SK-N-SH treated with all-trans-retinoic acid at 6 μM for 48 hours (cell line): ENCODE measurements at regions not wholly inside any gene's neighbourhood (a gene's known extent, or its start where the extent isn't known, plus 50 kb on each side); places are given as distances from the start of the nearest gene placed in this dataset.

ENCODE experiments used
- ATAC-seq: fragments of 200-7000 bp; cut with Tn5 transposase; 3 replicates; pipeline ENCODE4 v1.9.1; 2020; ENCODE audit warnings: mild to moderate bottlenecking, moderate library complexity
- ARNTL ChIP-seq: fragments of 450-650 bp; formaldehyde crosslinking; IDR thresholded peaks from 2 replicates; pipeline ENCODE4 v1.5.0; 2020; ENCODE audit warnings: low read depth, mild to moderate bottlenecking, moderate library complexity, borderline replicate concordance
- BACH2 ChIP-seq: fragments of 250-450 bp; sonication (Bioruptor Pico); IDR thresholded peaks from 2 replicates; pipeline ENCODE4 v1.9.0; 2021; ENCODE audit warnings: mild to moderate bottlenecking, borderline replicate concordance
- CREB5 ChIP-seq: fragments of 250-450 bp; sonication (Bioruptor Pico); IDR thresholded peaks from 2 replicates; pipeline ENCODE4 v1.5.1; 2020; ENCODE audit warnings: low read depth, mild to moderate bottlenecking, moderate library complexity
- ESRRG ChIP-seq: fragments of 250-450 bp; sonication (Bioruptor Pico); IDR thresholded peaks from 2 replicates; pipeline ENCODE4 v1.6.1; 2021; ENCODE audit warnings: mild to moderate bottlenecking
- GLIS3 ChIP-seq: fragments of 250-450 bp; sonication (Bioruptor Pico); IDR thresholded peaks from 2 replicates; pipeline ENCODE4 v1.5.0; 2020; ENCODE audit warnings: mild to moderate bottlenecking, moderate library complexity
- ISL1 ChIP-seq: fragments of 250-450 bp; sonication (Bioruptor Pico); IDR thresholded peaks from 2 replicates; pipeline ENCODE4 v2.1.2; 2022; ENCODE audit warnings: mild to moderate bottlenecking, moderate library complexity
- OSR1 ChIP-seq: fragments of 250-450 bp; sonication (Bioruptor Pico); IDR thresholded peaks from 2 replicates; pipeline ENCODE4 v1.8.0; 2022; ENCODE audit warnings: moderate library complexity, mild to moderate bottlenecking, inconsistent platforms
- POU6F1 ChIP-seq: fragments of 250-450 bp; sonication (Bioruptor Pico); IDR thresholded peaks from 2 replicates; pipeline ENCODE4 v1.8.0; 2021; ENCODE audit warnings: low read depth, mild to moderate bottlenecking, moderate library complexity, borderline replicate concordance
- PPARA ChIP-seq: fragments of 250-450 bp; sonication (Bioruptor Pico); IDR thresholded peaks from 2 replicates; pipeline ENCODE4 v1.5.0; 2020; ENCODE audit warnings: mild to moderate bottlenecking, borderline replicate concordance
- RARB ChIP-seq: fragments of 250-450 bp; sonication (Bioruptor Pico); IDR thresholded peaks from 2 replicates; pipeline ENCODE4 v1.8.0; 2021; ENCODE audit warnings: mild to moderate bottlenecking, moderate library complexity
- TOX ChIP-seq: fragments of 250-450 bp; sonication (Bioruptor Pico); IDR thresholded peaks from 2 replicates; pipeline ENCODE4 v1.8.0; 2021; ENCODE audit warnings: mild to moderate bottlenecking, moderate library complexity, borderline replicate concordance
- TSHZ2 ChIP-seq: fragments of 250-450 bp; sonication (Bioruptor Pico); IDR thresholded peaks from 2 replicates; pipeline ENCODE4 v1.5.0; 2020; ENCODE audit warnings: mild to moderate bottlenecking, moderate library complexity
- ZFP3 ChIP-seq: fragments of 250-450 bp; sonication (Bioruptor Pico); IDR thresholded peaks from 2 replicates; pipeline ENCODE4 v1.5.0; 2020; ENCODE audit warnings: mild to moderate bottlenecking, moderate library complexity
- ZFP30 ChIP-seq: fragments of 450-650 bp; formaldehyde crosslinking; IDR thresholded peaks from 2 replicates; pipeline ENCODE4 v1.5.0; 2022; ENCODE audit warnings: mild to moderate bottlenecking, moderate library complexity
- ZNF565 ChIP-seq: fragments of 450-650 bp; formaldehyde crosslinking; conservative IDR thresholded peaks from 2 replicates; pipeline ENCODE4 v1.5.0; 2020; ENCODE audit warnings: low read depth, mild to moderate bottlenecking, moderate library complexity
- ZNF70 ChIP-seq: fragments of 450-650 bp; formaldehyde crosslinking; IDR thresholded peaks from 2 replicates; pipeline ENCODE4 v1.5.0; 2020; ENCODE audit warnings: mild to moderate bottlenecking, moderate library complexity
- TF ChIP-seq, protein P1 (sequence below): fragments of 250-450 bp; sonication (Bioruptor Pico); IDR thresholded peaks from 2 replicates; pipeline ENCODE4 v1.8.0; 2020; ENCODE audit warnings: mild to moderate bottlenecking, moderate library complexity, borderline replicate concordance

DNA sequence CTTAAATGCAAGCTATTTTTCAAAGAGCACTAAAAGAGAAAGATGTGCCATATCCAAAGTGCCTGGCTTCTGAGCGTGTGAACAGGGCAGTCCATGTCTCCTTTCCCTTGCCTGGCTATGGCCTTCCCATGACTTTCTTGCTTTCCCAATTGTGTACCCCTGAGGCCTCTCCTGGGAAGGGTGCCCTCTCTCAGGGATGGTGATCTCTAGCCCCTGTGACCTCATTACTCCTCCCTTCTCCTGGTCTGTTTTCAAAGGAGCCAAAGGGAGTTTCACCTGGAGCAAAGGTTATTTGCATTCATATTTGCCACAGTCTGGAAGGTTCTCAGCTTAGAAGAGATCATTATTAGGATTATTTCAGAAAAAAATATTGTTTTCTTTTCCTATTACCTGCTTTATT, 429.4 kb upstream of the TMTC1 start (continued):
- TF ChIP-seq ZFP30 (CRISPR knock-in tag), result no peak
- no peak for TF ChIP-seq PPARA (CRISPR knock-in tag)
- no peak for TF ChIP-seq TSHZ2

GRCh38 chr12:30211743-30212142, 428.0 kb upstream of the TMTC1 start:
- TF ChIP-seq BACH2 (CRISPR knock-in tag) (no peak), ZNF70 (no peak), GLIS3 (no peak), CREB5 (CRISPR knock-in tag) (no peak), RARB (CRISPR knock-in tag) (no peak), TSHZ2 (no peak), ISL1 (no peak)

DNA sequence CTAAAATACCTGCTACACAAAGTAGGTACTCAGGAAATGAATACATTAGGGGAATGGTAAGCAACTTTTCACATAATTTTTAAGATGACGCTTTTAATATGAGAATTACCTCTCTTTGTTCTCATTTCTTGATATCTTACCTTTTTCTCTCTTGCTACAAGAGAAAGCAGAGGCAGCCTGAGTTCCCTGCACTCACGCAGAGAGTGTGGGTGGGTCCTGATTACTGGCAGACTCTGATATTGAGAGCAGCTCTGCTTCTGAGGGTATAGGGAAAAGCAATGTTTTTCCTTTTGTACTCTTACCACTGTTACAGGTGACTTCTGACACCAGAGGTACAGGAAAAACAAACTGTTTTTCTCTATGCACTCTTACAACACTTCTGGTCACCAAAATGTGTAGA, 420.2 kb upstream of the TMTC1 start:
- ATAC-seq, result no peak
- TF ChIP-seq CREB5 (CRISPR knock-in tag) (no peak), OSR1 (CRISPR knock-in tag) (no peak), BACH2 (CRISPR knock-in tag) (no peak), GLIS3 (no peak), ESRRG (CRISPR knock-in tag) (no peak), ZFP3 (CRISPR knock-in tag) (no peak), ZNF70 (no peak), RARB (CRISPR knock-in tag) (no peak), ARNTL (CRISPR knock-in tag) (no peak), POU6F1 (no peak), ZNF565 (CRISPR knock-in tag) (no peak), TSHZ2 (no peak), TOX (CRISPR knock-in tag) (no peak)
- TF ChIP-seq, protein P1, sequence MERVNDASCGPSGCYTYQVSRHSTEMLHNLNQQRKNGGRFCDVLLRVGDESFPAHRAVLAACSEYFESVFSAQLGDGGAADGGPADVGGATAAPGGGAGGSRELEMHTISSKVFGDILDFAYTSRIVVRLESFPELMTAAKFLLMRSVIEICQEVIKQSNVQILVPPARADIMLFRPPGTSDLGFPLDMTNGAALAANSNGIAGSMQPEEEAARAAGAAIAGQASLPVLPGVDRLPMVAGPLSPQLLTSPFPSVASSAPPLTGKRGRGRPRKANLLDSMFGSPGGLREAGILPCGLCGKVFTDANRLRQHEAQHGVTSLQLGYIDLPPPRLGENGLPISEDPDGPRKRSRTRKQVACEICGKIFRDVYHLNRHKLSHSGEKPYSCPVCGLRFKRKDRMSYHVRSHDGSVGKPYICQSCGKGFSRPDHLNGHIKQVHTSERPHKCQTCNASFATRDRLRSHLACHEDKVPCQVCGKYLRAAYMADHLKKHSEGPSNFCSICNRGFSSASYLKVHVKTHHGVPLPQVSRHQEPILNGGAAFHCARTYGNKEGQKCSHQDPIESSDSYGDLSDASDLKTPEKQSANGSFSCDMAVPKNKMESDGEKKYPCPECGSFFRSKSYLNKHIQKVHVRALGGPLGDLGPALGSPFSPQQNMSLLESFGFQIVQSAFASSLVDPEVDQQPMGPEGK (CRISPR knock-in tag), result no peak

More at GRCh38 chr12:30211743-30212142, 428.0 kb upstream of the TMTC1 start:
- ATAC-seq, result no peak
